HT1080 (cell line): ENCODE measurements at regions not wholly inside any gene's neighbourhood (a gene's known extent, or its start where the extent isn't known, plus 50 kb on each side); places are given as distances from the start of the nearest gene placed in this dataset.
"Not testable (repeated sequence)": the region's sequence is repeated elsewhere in the genome, so short reads cannot be mapped to it uniquely, and the experiment has no call there.

Experiments
- DNase-seq: peaks from one replicate; pipeline ENCODE4 v3.0.0-alpha.2; 2015; ENCODE audit warnings: low read depth

DNA sequence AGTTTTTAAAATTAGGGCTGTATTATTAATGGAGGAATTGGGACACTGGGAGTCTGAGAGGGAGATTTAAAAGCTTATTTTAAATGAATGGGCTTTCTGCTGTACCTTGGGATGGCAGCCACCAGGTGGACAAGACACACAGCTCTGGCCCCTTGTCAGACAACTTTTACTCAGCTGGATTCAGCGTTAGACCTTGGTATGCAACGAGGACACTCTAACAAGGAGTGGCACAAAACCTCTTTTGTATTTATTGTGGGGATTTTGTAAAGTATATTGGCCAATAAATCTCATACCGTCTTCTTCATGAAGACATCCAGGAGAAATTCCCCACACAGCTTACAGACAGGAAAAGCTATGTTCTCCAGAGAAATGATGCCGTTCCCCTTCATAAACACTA, 105.7 kb downstream of the LCA5 start:
- no peak for DNase-seq

DNA sequence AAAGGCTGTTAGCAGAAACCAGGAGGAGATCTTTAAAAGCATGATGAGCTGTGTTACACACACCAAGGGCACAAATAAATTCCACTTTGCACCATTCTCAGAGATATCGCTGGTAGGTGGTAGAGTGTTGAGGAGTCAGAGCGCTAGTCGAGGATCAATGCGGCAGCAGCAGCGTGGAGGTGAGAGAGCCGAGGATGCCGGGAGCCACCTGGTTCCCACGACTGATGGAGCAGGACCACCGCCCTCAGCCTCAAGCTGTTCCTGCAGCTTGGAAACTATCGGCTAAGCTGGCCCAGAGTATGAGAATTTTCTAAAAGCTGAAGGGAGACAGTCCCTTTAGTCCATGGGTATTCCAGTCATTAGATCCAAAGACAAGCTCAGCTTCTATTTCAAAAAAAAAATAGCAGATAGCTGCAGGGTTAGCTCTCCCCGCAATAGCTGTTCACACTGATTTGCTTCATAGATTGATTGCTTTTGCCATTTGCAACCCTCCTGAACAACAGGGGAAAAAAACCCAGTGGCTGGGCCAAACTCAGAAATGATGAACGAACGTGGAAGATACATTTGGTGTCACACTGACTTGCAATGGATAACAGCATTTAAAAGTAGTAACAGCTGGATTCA, 106.2 kb downstream of the LCA5 start:
- DNase-seq: no peak

DNA sequence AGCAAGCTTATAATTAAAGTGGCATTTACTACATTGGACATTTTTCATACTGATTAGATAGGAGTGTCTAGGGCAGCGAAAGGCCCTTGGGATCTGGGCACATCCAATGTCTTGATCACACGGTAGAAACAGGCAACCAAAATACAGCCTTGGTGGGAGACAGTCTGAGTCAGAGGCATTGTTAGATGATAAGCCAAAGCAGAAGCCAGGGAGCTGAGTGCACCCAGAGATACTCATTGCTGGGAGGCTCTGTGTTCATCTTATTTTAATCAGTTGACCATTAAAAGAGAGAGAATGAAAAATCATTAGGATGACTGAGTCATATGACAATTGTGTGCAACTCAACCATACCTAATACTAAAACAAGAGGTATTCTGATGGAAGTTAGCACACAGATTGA, 109.5 kb downstream of the LCA5 start:
- DNase-seq: no peak

DNA sequence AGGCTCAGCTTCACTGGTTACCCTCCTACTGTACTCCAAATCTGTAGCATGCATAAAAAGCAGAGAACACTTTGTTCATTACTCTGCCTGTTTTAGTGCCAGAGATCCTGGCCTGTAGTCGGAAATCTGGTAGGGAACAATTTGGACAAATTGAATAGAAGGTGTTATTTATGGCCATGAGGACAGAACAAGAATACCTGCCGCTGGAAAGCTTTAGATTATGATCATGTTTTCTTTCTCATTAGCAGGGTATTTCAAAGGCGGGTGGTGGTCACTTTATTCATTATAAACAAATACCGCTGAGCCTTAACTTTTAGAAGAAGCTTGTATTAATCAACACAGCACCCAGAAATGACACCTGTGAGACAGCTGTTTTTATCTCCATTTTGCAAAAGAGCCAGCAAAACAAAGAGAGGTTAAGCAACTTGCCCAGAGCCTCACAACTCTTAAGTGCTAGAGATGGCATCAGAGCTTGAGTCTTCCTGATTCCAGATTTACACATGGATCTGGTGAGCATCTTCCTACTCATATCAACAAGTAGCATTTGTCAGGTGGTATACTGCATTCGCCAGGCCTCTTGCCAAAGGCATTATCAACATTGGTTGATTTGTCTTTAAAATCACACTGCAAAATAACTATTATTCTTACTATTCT, 110.5 kb downstream of the LCA5 start:
- no peak for DNase-seq

DNA sequence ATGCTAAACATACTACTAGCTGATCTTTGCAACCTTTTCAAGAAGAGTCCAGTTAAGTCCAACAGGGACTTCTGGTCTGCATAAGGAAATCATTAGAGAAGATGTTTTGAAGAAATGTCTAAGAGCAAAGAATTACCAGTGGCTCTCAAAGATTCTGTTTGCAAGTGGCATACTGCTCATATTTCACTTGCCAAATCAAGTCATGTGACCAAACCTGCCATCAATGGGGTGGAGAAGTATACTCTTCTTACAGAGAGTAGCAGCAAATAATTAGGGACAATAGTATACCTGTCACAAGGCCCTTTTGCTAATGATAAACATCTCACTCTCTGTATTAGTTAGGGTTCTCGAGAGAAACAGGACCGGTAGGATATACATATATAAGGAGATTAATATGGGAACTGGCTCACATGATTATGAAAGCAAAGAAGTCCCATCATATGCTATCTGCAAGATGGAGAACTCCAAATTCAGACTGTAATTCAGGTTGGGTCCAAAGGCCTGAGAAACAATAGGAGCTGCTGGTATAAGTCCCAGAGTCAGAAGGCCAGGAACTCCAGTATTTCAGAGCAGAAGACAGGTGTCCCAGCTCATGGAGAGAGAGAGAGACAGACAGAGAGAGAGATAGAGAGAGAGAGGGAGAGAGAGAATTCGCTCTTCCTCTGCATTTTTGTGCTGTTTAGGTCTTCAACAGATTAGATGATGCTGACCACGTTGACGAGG, 111.5 kb downstream of the LCA5 start:
- DNase-seq: no peak

DNA sequence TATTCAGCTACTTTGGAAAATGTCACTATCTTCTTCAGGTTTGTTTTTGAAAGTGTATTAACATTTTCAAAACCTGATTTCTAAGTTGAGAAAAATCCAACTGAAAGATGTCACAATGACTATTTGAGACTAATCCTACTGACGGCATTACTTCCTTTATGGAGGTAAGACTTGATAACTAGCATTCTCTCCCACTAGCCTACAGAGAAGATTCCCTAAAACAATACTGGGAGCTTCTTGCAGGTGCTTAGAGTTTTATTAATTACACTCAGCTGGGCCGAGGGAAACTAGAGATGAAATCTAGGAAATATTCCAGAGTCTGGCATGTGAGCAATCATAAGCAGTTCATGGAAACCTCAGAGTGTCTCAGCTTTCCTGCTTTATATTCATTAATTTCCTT, 114.0 kb downstream of the LCA5 start:
- no peak for DNase-seq

DNA sequence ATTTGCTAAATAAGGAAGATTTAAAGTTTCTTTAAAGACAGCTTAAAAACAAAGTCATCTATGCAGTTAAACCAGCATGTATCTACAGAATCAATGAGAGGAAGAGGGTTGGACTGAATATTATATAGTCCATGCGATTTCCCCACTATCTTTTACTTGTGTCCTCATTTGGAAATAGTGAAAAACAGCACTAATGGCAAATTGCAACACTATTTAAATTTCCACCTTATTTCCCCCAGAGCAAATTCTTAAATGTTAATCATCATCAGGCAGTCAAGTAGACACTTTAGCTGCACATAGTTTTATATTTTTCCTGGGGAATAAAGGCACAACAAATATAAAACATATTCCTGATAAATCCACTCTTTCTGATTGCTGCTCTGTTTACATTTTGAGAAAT, 114.6 kb downstream of the LCA5 start:
- DNase-seq: no peak

DNA sequence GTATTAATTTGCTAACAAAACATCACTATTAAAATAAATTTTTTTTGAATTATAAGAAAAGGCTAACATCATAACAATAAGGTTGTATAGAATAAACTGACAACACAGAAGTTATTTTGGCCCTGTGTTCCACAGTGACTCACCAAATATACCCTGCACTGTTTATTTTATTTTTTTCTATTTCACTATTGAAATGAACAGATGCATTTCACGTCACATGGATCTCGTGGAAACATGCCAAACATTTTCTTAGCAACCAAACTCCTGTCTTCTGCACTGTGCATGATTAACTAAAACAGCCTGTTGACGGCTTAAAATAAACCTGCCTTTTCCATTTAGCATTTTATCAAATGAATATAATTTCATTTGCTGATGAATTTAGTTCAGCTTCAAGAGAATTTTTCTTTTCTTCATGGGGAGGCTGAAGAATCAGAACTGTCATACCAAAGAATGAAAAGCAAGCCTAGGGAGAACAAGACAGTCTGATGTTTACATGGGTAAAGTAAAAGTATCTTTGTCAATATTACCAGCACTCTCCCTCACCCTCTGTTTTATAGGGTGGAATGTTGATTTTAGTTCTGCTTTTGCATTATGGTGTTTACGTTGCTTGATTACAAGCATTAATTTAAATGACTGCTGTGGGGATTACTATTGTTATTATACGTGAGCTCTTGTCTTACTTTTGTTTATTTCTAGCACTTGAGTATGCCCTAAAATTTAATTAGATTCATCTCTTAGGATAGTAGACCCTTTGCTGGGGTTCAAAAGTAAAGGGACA, 115.3 kb downstream of the LCA5 start:
- DNase-seq: peak; percentile 76

DNA sequence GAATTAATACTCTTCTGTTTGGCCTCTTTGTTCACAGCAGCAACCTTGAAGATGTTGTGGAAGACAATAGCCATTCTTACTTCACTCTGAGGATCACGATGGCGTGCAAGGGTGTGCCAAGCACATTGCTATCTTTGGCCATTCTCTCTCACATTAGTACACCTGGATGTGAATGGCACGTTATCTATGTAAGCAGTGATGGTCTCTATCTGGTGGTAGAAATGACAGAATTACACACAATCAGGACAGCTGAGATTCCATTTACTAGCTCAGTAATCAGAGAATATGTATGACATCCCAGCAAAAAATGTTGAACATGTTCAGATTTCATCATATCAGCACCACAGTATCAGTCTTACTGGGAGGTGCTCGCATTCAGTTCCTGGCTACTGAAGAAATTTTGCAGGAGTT, 116.2 kb downstream of the LCA5 start:
- DNase-seq: no peak

DNA sequence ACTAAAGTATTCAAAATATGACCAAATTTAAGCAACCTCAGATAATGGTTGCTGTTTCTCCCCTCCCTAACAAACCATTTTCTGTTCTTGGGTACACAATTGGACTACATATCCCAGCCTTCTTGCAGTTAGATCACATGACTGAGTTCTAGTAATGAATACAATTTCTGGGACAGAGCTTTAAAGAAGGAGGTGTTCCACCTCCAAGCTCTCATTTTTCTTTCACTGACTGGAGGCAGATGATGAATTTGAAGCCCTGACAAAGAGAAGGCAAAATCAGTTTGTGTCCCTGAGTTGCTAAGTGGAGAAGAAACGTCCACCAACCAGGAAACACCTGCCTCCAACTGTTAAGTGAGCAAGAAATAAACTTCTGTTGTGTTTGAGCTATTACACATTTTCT, 117.2 kb downstream of the LCA5 start:
- DNase-seq: no peak

DNA sequence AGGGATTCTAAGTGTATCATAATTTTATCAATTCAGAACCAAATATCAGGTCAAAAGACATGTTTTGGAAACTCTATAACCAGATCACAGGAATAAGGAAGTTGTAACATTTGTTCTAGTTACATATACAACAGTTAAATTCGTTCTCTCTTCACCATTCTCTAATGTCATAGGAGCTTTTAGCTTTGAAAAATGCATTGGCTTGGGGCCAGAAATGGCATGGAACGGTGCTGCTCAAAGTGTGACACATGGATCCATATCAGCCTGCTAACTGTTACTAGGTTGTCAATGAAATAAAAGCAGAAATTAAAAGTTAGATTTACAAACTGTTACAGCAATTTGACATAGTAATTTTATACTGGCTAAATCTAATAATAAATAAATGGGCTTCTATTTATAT, 120.3 kb downstream of the LCA5 start:
- no peak for DNase-seq

DNA sequence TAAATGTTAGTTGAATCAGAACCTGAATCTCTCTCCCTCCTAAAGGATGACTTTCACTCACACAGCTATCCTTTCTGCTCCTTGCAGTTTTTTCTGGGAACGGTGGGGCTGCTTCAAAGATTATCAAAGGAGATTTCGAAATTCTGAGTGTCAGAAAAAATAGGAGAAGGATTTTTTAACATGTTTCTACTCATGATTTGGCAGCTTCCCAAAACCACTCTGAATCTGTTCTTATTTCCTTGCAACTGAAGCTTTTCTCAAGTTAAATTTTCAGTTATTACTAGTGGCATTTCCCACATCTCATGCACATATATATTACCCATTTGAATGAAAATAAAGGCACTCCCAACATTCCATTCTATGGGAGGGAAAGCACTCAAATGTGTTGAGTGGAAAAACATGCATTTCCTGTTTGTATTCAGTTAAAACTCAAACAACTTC, 123.6 kb downstream of the LCA5 start:
- peak; percentile 20 for DNase-seq

DNA sequence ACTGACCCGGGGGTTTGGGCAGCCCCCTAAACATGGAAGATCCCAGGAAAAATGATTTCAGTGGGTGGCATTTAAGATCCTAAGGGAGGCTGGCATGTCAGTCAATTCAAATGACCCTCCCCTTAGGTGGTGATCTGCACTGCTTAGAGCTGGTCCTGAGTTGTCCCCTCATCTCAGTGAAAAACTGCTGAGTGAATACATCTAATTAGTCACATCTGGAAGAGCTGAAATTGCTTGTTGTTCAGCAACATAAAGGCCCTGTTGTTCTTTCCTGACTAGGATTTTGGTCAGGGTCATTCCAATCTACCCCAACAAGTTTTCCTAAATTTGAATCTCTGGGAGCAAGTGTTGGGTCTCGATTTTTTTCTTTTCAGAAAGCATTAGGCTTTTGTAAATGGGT, 126.4 kb downstream of the LCA5 start:
- DNase-seq: no peak

DNA sequence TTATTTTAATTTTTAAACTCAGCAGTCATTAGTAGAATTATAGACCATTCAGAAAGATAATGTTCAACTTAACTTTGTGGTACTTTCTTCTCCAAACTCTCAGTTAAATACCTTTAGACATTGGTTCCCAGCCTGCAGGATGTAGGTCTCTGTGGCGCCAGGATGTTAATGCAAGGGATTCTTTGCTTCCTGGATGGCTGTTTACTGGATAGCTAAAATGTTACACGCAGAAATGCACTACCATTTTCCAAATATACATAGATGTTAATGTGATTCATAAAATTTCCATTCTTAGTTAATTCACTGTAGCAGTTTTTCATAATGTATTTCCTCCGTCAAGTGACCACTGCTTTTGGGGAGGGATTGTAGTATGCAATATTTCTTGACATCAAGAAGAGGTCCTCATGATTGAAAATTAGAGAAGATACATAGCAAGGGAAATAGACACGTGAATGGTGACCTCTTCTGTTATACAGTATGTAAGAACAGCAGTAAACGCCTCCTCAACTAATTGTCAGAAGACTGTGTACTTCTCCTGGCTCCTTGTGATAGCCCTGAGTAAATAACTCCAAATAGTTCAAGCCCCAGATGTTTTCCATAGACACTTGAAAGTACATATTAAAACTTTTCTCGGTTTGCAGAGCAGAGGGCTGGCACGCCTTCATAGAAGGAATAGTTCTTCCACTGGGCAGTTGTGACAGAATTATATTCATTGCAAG, 128.8 kb downstream of the LCA5 start:
- DNase-seq: no peak

DNA sequence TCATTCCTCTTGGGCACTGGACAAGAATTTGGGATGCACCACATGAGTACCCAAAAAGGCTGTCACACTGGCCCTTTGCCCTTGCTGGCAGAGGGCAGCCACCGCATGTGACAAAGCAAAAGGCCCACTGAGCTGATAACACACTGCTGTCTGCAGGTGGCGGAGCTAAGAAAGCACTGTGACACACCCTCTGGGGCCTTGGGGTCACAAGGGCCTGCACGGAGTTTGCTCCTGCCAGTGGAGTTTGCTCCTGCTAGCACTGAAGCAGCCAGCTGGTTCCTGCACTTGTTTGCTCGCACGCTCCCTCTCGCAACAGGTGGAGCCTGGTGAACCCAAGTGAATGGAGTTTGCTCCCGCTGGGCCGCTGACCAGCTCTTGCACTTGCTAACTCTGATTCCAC, 132.6 kb downstream of the LCA5 start:
- DNase-seq: no peak

DNA sequence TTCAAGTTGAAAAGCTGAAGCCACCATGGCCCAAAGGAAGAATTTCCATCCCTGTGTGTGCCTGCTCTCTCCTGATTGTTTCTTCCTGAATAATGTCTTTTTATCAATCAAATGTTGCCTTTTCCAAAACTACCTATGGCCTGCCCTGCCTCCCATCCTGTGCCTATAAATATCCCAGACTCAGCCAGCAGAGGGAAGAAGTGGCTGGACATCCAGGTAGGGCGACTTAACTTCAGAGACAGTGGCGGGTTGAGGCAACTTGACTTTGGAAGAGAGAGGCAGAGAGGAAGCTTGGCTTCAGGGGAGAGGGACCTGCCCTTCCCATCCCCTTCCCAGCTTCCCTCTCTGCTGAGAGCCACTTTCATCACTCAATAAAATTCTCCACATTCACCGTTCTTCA, 133.0 kb downstream of the LCA5 start:
- DNase-seq: no peak

DNA sequence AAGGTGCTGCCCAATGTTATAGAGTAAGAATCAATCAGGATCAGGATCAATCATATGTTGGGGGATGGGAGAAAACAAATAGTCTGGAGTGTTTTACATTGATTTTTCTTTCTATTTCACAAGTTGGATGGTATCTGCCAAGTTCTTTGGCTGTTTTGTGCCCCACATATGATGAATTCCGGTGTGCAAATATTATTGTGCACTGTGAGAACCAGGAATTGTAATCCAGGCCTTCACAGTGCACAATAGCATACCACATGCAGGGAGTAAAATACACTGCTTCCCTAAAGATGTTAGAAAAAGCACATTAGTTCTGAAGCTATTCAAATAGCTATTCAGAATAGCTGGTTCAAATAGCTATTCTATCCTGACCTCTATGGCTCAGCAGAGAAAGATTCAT, 133.7 kb downstream of the LCA5 start:
- no peak for DNase-seq

DNA sequence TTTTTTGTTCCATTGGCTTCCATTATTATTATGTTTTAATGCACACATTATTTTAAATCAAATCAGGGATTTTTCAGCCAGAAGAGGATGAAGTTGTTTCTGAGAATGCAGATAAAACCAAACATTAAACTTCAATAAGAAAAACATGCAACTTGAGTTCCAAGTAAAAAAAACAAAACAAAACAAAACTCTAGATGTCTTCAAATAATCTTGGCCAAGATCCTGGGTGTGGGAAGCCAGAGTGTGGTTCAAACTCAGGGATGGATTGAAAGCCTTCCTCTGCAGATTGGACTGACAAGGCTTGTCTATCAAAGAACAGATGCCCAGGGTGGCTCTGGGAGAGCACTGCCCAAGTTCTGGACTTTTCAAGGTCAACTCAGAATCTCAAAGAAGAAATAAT, 134.1 kb downstream of the LCA5 start:
- no peak for DNase-seq

DNA sequence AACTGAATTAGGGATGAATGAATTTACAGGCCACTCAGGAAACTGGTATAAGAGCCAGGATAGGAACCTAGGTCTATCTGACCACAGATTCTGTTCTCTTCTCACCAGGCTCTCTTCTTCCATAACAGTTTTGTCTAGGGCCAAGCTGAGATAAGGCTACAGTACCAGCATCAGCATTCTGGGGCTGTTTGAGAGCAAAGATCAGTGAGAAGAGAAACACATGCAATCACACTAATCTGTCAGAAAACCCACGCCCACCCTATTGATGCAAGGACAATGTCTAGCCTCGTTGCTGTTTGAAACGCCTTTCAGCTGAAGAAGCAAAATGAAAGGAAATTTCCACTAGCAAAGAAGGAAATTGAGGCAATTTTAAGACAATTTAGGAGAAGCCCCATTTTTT, 137.7 kb downstream of the LCA5 start:
- DNase-seq: no peak

DNA sequence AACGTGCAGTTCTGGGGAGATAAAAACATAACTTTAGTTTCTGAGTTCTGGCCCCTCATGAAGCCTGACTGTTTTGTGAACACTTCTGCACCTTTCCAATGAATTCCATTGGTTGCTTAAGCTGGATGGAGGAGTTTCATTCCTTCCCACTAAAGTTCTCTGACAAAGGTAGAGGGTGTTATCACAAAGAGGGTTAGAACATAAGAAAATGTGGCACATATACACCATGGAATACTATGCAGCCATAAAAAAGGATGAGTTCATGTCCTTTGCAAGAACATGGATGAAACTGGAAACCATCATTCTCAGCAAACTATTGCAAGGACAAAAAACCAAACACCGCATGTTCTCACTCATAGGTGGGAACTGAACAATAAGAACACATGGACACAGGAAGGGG, 138.6 kb downstream of the LCA5 start:
- DNase-seq: not testable (repeated sequence)

DNA sequence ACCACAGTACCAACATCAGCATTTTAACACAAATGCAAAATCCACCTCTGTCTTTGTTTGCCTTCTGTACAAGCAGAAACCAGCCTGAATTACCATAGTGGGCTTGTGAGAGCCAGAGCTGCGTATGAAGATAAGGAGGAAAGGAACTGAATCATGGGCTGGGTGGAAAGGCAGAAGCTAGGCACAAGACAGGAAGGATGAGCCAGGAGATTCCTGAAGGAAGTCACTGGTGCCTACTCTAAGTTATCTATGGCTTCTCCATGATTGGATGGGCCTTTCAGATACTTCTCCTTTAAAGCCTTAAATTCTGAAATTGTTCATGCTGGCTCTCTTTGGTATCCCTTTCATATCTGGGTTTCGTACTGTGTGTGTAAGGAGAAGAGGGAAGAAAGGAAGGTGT, 140.6 kb downstream of the LCA5 start:
- DNase-seq: no peak
